GM21619 (cell line): ENCODE measurements at regions not wholly inside any gene's neighbourhood (a gene's known extent, or its start where the extent isn't known, plus 50 kb on each side); places are given as distances from the start of the nearest gene placed in this dataset.
"Not testable (repeated sequence)": the region's sequence is repeated elsewhere in the genome, so short reads cannot be mapped to it uniquely, and the experiment has no call there.

ENCODE experiments used
- ATAC-seq: cut with Tn5 transposase; IDR thresholded peaks from one replicate; pipeline ENCODE4 v1.9.1; 2021; ENCODE audit not compliant: unreplicated experiment

DNA sequence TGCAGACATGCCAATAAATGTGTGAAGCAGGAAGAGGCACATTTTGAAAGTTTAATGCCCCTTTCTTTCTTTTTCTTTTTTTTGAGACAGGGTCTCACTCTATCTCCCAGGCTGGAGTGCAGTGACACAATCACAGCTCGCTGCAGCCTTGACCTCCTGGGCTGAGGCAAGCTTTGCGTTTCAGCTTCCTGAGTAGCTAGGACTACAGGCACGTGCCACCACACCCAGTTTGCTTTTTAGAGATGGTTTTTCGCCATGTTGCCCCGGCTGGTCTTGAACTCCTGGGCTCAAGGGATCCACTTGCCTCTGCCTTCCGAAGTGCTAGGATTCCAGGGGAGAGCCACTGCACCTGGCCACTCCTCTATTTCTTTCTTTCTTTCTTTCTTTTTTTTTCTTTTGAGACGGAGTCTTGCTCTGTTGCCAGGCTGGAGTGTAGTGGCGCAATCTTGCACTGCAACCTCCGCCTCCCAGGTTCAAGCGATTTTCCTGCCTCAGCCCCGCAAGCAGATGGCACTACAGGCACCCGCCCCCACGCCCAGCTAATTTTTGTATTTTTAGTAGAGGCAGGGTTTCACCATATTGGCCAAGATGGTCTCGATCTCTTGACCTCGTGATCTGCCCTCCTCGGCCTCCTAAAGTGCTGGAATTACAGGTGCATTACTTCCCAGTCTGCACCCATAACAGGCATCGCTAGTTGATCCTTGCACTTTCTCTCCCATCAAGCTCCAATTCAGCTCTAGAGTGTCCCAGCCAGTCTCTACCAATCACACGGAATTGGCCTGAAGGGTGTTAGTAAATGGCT lies 77.5 kb upstream of the RUNX3 start:
- not testable (repeated sequence) for ATAC-seq

DNA sequence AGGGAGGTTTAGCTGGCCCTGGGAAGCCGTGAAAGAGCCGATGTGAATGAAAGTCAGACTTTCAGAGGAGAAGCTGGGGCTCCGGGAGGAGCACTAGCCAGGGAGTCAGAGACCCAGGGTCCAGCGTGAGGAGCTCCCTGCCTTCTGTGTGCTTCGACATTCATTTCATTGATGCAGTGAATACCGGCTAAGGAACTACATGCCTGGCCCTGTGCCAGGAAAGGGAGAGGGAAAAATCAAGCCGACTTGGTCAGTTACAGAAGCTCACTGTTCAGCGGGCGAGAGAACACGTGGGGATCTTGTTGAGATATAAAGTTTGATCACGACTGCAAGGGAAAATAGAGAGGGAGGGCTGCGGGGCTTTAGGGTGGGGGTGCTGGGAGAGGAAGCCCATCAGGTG lies 76.7 kb upstream of the RUNX3 start:
- ATAC-seq: no peak

DNA sequence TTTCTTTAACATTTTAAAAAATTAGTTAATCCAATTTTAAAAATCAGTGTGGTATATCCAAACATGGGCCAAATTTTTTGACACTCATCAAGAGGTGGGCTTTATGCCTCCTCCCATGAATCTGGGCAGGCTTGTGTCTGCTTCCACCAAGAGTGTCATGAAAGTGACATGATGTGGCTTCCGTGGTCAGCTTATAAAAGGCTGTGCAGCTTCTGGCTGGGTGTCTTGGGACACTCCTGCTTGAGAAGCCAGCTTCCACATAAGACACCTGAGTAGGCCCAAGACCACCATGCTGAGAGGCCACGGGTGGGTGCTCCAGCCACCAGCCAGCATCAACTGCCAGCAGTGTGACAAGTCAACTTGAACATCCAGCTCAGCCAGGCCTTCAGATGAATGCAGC lies 74.3 kb upstream of the RUNX3 start:
- no peak for ATAC-seq

DNA sequence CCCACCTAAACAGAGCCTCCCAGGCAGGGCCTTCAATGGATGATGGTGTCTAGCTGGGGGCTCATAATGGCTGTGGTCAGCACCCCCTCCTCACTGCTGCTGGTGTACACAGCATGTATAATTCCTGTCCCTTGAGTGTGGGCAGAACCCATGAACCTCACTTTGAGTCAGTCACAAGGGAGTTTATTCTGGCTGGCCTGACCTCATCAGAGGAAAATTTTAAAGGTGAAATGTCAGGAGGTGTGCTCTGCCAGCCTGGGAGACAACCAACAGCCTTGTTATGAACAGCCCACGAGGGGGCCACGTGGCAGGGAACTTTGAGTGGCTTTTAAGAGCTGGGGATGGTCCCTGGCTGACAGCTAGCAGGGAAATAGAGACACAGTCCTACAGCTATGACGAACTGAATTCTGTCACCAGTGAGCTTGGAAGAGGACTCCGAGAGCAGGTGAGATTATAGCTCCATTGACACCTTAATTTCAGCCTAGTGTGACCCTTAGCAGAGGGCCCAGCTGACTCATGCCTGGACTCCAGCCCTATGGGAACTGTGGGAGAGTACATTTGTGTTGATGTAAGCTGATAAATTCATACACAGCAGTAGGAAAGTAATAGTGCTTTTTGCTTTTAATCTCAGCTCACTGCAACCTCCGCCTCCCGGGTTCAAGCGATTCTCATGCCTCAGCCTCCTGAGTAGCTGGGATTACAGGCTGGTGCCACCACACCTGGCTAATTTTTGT lies 73.5 kb upstream of the RUNX3 start:
- ATAC-seq: no peak

DNA sequence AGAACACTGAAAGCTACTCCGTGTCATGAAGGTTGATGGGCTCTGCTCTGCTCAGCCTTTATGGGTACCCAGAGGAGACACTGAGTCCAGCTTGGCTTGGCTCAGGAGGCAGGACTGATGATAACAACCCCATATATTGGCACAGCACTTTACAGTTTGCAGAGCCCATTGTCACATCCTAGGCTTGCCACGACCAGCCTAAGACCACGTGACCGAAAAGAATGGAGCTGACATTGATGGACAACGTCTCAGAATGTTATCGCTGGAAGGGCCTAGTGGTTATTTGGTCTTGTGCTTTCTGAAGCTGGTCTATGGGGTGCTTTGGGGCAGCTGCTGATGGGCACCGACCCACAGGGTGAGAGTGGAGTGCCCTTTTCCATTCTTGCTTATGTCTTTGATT lies 72.9 kb upstream of the RUNX3 start:
- no peak for ATAC-seq

DNA sequence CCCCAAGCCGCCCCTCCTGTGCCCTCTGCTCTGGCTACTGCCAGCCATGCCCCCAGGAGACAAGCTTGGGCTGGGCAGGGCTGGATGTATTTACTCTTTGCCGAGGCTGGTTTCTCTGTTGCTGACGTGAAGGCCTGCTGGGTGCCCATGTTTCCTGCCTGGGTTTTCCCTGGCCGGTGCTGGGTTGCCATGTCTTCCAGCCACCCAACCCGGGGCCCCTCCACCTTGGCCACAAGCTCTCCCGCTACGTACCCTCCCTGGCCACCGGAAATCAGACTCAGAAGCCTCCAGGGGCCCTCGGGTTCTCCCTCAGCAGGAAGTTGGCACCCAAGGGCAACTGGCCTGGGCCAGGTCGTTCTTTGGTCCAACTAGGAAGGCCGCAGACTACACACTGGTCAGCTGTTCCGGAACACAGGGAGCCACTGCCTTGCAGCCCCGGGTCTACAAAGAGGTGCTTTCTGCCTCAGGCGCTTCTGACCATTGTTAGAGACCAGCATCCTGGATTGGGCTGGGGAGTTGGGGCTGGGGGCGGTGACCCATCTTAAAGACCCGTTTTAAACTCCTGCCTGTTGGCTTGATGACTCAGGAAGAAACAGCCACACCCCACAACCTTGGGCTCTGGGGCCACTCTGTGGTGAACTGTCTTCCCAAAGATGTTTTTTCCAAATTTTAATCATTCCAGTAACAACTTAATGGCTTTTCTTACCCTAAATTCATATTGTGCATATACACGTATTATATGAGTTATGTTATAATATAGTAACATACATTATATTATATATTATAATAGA lies 71.2 kb upstream of the RUNX3 start:
- ATAC-seq: no peak

DNA sequence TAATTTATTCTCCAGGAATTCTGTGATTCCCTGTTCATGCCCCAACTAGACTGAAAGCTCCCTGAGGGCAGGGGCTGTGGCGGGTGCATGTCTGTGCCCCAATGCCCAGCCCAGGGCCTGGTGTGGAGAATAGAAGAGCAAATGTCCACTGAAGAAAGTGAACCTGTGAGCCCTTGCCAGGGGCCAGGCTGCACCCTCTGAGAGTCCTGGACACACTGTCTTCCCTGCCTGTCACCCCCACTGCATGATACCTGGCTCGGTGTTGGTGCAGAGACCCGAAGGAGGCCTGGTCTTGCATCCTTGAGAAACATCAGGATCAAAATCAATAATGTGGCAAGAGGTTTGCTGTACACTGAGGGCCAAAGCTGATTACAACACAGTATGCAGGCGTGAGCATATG lies 69.8 kb upstream of the RUNX3 start:
- ATAC-seq: no peak

DNA sequence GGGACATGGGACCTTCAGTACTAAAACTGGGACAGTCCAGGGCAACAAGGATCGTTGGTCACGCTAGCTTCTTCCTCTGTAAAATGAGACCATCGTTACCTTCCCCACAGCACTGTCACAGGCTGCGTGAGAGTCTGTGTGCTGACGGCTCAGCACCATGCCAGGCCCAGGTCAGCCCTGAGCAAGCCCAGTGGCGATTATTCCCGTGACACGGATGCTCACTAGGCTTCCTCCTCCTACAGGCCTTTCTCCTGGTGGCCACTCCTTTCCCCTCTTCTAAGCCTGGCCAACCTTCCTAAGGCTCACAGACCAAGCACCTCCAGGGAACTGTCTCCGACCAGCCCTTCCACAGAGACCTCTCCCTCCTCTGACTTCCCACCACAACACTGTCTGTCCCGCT lies 69.3 kb upstream of the RUNX3 start:
- ATAC-seq: no peak

DNA sequence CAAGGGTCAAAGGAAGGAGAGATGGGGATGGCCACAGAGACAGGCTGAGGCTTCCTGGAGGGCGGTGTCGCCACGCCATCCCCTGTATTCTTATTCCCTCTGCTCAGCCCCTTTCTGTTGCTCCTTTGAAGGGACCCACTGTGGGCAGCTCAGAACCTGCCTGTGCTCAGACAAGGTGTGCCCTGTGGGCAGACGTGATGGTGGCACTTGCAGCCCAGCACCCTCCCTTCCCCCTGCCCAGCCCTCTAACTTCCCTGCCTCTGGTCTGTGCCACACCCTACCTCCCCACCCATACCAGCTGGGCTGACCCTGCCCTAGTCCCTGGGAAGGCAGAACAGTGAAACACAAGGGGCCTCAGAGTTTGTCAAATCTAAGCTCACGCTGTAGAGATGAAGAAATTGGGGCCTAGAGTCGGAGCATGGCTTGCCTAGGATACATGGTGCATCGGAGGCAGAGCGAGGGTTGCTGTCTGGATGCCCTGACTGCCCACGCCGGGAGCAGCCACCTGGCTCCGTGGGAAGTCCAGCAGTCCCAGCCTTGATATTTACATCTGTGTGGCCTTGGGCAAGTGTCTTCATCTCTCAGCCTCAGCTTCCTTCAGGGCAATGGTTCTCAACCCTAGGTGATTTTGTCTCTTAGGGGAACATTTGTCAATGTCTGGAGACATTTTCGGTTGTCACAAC lies 68.6 kb upstream of the RUNX3 start:
- no peak for ATAC-seq

DNA sequence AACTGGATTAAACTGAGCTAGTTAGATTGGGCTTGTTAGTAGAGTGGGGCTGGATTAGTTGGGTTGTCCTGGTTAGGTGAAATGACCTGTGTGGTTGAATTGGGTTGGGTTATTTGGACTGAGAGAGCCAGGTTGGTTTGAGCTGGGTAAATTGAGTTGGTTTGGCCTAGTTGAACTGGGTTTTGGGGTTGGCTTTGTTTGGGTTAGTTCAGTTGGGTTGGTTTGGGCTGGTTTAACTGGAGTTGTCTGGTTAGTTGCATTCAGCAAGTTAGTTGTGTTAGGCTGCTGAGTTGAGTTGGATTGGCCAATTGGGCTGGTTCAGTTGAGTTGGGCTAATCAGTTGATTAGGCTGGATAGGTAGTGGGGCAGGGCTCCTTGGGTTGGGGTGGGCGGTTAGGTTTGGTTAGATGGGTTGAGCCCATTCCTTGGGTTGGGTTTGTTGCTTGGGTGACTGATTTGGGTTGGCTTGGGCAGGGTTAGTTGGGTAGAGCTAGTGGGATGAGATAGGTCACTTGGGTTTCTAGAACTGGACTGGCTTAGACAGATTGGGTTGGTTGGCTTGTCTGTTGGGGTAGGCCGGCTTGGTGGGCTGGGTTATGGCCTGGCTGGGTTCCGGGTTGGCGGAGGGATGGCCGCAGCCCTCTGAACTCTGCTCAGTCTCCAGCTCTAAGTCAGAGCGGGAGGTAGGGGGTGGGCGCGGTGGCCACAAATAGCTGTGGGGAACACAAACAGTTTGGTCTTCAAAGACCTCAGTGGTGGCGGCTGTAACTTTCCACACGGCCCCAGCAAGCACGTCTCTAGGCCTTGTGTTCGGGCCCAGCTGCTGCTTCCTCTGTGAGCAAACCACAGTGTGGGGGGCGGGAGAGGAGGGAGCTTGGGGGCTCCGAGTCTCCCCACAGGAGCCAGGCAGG lies 67.2 kb upstream of the RUNX3 start:
- ATAC-seq: no peak

DNA sequence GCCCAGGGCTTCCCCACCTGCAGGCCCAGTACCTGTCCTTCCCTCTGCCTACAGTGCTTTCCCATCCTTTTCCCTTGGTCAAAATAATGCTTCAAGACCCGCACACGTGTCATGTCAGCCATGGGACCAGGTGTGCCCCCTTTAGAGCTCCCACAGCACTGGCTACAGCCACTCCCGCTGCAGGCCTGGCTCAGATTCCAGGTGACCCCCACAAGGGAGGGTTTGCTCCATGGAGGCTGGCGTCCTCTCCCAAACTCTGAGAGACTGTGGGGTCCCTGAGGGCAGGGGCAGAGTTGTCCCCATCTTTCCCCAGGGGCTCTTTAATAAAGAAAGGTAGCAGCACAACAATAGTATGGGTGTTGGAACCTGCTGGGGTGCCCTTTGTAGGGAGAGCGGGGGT lies 66.4 kb upstream of the RUNX3 start:
- ATAC-seq: no peak

DNA sequence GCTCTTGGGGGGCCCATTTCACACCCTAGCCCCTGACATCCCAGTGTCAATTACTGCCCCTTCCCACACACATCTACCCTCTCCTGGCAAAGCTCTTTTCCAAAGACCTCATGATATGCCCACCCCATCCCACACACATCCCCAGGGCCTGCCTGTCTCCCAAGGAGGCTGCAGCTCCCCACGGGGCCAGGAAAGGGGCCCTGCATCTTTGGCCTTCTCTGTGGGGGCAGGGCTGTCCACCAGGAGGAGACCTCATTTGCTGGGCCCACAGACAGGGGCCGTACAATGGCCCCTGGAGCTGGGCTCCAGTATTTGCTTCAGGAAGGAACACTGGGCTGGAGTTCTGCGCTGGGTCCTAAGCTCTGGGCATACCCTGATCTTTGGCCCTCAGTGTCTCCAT lies 65.6 kb upstream of the RUNX3 start:
- no peak for ATAC-seq

DNA sequence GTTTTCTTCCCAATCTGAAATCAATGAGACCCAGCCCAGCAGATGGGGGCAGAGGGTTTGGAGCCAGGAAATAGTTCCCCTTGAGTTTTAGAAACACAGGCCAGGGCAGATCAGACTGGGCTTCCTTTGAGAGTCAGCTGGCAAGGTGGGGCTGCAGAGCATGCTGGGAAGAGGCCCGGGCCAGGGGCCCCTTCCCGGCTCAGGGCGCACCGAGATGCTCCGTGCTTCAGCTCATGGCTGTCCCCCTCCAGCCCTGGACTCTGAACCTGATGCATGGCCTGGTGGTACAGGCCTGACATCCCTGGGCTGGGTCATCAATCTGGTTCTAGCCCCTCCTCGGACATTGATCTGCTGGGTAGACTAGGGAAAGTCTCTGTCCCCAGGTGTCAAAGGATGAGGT lies 65.1 kb upstream of the RUNX3 start:
- ATAC-seq: no peak

DNA sequence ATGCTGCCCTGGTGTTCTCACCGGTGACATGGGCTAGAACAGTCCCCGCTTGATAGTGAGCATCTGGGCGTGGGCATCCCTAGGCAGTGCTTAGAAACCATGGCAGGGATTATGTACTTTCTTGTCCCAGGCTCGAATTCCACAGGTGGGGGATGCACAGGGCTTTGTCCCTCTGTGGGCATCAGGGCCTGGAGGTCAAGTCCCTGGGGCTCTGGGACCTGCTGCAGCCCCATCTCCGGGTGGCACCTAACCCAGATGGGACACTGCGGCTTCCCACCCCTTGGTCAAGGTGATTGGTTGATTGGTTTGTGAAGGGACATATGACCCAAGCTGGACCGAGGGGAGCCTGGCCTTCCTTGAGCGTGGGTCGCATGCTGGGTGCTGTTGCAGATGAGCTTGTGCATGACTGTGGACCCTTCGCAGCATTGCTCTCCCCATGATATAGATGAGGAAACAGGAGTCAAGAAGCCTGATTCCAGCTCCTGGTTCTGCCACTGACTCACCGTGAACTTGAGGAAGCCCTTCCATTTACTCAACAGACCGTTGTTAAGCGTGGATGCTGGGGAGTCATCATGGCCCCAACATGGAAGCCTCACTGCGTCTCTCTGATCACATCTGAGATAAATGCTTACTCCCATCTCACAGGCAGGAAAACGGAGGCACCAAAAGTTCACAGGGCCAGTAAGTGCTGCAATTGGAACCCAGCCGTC lies 64.0 kb upstream of the RUNX3 start:
- ATAC-seq: no peak

DNA sequence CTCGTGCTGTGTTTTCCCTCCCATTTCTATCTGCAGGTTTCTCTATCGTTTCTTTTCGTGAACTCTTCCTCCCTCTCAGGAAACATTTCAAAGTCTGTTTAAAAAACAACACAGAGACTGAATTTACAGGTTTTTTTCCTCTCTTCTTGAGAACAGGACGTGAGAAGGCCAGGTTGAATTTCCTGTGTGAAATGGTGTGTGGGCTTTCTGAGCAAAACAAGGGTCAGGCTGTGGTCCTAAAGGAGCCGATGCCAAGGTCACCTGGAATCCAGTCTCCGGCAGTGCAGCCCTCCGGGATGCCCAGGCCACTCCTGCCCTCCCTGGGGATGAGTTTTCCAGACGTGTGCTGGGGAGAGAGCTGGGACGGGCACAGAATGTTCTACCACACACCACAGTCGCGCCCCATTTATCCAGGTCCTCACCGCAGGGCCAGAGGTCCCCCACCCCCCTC lies 62.7 kb upstream of the RUNX3 start:
- no peak for ATAC-seq

DNA sequence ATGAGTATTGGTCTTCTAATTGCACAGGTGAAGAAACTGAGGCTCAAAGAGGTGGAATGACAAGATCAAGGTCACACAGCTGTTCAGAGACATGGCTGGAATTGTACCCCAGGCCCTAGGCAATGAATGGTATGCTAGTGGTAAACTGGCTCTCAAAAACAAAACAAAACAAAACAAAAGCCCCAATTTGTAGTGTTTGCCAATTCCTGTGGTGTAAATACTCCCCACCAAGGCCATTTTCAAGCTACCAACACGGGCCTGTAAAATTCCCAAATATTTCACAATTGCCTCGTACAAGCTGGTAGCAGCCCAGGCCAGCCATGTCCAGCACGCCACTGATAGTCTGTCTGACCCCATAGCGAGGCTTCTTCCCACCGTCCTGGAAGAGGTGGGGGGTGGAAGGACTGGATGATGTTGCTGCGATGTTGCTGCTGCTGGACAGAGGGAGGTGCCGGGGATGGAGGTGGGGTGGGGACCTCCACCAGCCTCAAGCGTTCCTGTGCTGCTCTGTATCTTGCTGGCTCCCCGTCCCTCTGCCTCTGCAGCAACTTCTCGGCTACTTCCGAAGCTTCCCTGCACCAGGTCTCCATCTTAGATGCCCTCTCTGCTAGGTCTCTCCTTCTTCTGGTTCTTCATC lies 62.2 kb upstream of the RUNX3 start:
- no peak for ATAC-seq

DNA sequence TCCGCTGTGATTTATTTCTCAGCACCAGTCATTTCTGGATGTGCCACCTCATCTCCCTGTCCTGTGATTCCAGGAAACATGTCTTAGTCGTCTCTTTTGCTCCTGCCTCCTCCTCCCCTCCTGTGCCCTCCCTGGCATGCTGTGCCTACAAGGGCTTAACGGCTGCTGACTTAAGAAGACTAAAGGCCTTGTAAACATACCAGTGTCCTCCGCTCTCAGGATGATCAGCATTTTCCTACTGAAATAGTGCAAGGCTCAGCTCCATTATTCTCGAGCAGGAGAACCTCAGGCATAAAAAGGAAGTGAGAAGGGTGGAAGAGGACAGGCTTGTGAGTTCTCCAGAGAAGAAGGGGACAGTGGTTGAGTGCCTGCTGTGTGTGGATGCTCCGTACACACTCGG lies 61.6 kb upstream of the RUNX3 start:
- ATAC-seq: no peak

DNA sequence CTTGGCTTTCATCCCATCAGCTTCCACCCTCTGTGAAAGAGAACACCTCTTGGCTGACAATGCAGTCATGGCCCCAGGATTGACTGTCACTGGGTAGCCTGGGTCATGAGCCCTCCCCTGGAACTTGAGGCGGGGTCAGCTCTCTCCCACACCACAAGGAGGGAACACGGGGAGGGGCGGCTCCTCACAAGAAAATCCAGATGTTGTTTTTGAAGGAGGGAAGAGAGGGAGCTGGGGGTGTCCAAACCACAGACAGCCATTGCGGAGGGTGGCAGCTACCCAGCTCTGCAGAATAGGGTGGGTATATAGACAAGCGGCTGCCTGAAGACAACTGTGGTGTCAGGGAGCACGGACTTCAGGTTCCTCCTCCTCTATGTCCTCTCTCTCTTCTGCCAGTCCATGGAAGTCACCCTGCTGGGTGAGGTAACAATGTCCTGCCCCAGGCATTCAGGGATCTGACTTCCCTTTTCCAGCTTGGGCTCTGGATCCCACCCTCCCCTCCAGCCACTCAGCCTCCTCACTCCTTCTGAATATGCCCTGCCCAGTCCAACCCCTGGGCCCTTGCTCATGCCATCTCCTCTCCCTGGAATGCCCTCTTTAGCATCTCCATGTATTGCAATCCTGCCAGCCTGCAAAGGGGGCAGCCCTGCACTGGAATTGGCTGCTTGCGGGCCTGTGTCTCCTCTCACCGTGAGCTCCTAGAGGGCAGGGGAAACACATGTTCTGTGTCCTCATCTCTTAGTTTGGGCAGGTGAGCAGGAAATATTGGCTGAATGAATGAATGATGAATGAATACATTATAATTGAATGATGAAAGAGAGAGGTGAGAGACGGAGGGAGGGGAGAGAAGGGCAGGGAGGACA lies 60.9 kb upstream of the RUNX3 start:
- no peak for ATAC-seq
